IPS DF 6.9 (cell line): ENCODE measurements at regions not wholly inside any gene's neighbourhood (a gene's known extent, or its start where the extent isn't known, plus 50 kb on each side); places are given as distances from the start of the nearest gene placed in this dataset.

ENCODE experiments used
- DNase-seq: peaks from one replicate; pipeline ENCODE4 v3.0.0-alpha.2; 2013; ENCODE audit warnings: low read depth, low spot score
- H3K27ac ChIP-seq: one replicate; pipeline ENCODE4 v1.5.1; 2013; ENCODE audit warnings: low read length, control low read depth
- H3K27me3 ChIP-seq: 2 replicates; pipeline ENCODE4 v1.6.1; 2013; ENCODE audit warnings: mild to moderate bottlenecking, low read length; ENCODE audit not compliant: control insufficient read depth, insufficient read depth
- H3K36me3 ChIP-seq: 2 replicates; pipeline ENCODE4 v1.6.1; 2013; ENCODE audit warnings: low read length; ENCODE audit not compliant: control insufficient read depth, insufficient read depth
- H3K4me1 ChIP-seq: 2 replicates; pipeline ENCODE4 v1.6.1; 2013; ENCODE audit warnings: low read length; ENCODE audit not compliant: control insufficient read depth, insufficient read depth
- H3K4me3 ChIP-seq: 2 replicates; pipeline ENCODE4 v1.5.1; 2013; ENCODE audit warnings: mild to moderate bottlenecking, low read length
- H3K9me3 ChIP-seq: 2 replicates; pipeline ENCODE4 v1.6.1; 2013; ENCODE audit warnings: low read length, inconsistent platforms; ENCODE audit not compliant: control insufficient read depth, insufficient read depth
- WGBS: extraction: QIAGEN DNeasy Blood & Tissue Kit; methylation state at CpG from one replicate; pipeline ENCODE4 v1.1.7; 2013; ENCODE audit warnings: mixed read lengths, missing lambda C conversion rate; ENCODE audit not compliant: insufficient read length, insufficient coverage; 5-methylcytosine and 5-hydroxymethylcytosine counted together

GRCh38 chr1:90839323-90839722, 122.2 kb upstream of the BARHL2 start:
- no peak overlapping the region for H3K27ac ChIP-seq
- no CpG with 5 or more reads among the region's 5 CpGs for WGBS
- H3K27me3 ChIP-seq = peaks cover 67% of the 10 kb centered on the region
- no peaks in the 10 kb centered on the region for H3K36me3 ChIP-seq
- H3K4me3 ChIP-seq = no peak overlapping the region
- H3K9me3 ChIP-seq = no peaks in the 10 kb centered on the region
- peaks cover 12% of the 10 kb centered on the region; the same call in 1 of the 2 replicates for H3K4me1 ChIP-seq
- no peak for DNase-seq

DNA sequence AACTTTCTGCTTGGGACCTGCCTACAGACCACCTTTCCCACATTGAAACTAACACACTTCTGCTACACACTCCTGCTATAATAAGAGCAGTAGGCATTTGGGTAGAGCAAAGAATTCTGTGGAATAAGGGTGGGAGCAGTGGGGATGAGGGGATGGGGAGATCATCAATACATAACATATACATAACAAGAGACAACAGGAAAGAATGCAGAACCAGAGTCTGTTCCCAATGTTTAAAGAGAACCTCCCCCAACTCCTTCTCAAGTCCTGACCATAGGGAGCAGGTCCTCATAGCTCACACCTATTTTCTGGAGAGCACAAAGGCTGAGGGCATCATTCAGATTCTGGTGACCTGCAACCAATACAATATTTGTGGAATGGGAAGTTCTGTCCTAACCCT, 121.6 kb upstream of the BARHL2 start:
- Histone ChIP-seq H3K9me3 (no peaks in the 10 kb centered on the region), H3K4me3 (no peak overlapping the region), H3K36me3 (no peaks in the 10 kb centered on the region), H3K27ac (no peak overlapping the region), H3K27me3 (peaks cover 73% of the 10 kb centered on the region), H3K4me1 (peaks cover 12% of the 10 kb centered on the region; the same call in 1 of the 2 replicates)
- no peak for DNase-seq

DNA sequence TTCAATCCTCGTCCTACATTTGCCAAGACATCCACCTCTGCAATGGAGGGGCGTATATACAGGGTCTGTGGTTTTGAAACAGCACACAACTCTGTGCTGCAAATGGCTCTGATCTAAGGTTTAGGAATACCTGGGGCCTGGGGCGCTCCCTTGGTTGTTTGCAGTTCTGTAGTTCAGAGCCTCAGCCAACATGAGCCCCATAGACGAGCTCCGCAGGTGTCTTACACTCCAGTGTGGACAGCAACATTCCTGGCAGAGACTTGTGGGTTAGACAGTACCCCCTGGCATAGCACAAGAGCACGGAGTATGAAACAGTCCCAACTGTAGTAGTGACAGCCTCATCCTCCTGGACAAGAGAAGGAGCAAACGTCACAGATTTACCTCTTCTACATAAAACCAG, 120.3 kb upstream of the BARHL2 start:
- Histone ChIP-seq H3K36me3 (no peaks in the 10 kb centered on the region), H3K4me1 (peaks cover 12% of the 10 kb centered on the region; the same call in 1 of the 2 replicates), H3K27ac (no peak overlapping the region), H3K4me3 (no peak overlapping the region), H3K27me3 (peaks cover 74% of the 10 kb centered on the region), H3K9me3 (no peaks in the 10 kb centered on the region)
- WGBS = no CpG with 5 or more reads among the region's 7 CpGs
- no peak for DNase-seq

DNA sequence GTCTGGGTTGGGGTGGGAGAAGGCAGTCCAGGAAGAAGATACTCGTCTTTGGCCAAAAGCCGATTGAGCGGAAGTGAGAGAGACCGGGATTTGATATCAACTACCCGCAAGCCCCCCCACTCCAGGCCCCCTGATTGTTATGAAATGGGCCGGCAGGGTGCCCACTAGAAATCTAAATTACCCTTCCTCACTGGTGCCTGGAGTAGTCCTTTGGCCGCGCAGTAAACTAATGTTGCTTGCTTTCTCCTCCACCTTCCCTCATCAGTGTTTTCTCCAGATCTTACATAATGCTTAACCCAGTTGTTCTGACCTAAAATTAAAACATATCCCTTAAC, 119.2 kb upstream of the BARHL2 start:
- WGBS = no CpG with 5 or more reads among the region's 8 CpGs
- Histone ChIP-seq H3K27ac (no peak overlapping the region), H3K36me3 (no peaks in the 10 kb centered on the region), H3K4me3 (peak overlapping the region; percentile 24; the same call in 1 of the 2 replicates), H3K27me3 (peaks cover 73% of the 10 kb centered on the region), H3K9me3 (no peaks in the 10 kb centered on the region), H3K4me1 (peaks cover 11% of the 10 kb centered on the region; the same call in 1 of the 2 replicates)
- no peak for DNase-seq

GRCh38 chr1:90835661-90836344, 118.7 kb upstream of the BARHL2 start:
- peaks cover 68% of the 10 kb centered on the region for H3K27me3 ChIP-seq

GRCh38 chr1:90834886-90835660, 118.0 kb upstream of the BARHL2 start:
- peaks cover 61% of the 10 kb centered on the region for H3K27me3 ChIP-seq
- no peak overlapping the region; the same call in 1 of the 2 replicates for H3K4me3 ChIP-seq
- DNase-seq = no peak
- H3K36me3 ChIP-seq = no peaks in the 10 kb centered on the region
- WGBS = no CpG with 5 or more reads among the region's 40 CpGs
- no peak overlapping the region for H3K27ac ChIP-seq
- H3K9me3 ChIP-seq = no peaks in the 10 kb centered on the region
- peaks cover 11% of the 10 kb centered on the region; the same call in 1 of the 2 replicates for H3K4me1 ChIP-seq

More at GRCh38 chr1:90835661-90836344, 118.7 kb upstream of the BARHL2 start:
- no peak for DNase-seq
- WGBS = no CpG with 5 or more reads among the region's 59 CpGs
- Histone ChIP-seq H3K4me1 (peaks cover 11% of the 10 kb centered on the region; the same call in 1 of the 2 replicates), H3K4me3 (peak overlapping the region; percentile 24; the same call in 1 of the 2 replicates), H3K36me3 (no peaks in the 10 kb centered on the region), H3K27ac (no peak overlapping the region), H3K9me3 (no peaks in the 10 kb centered on the region)

DNA sequence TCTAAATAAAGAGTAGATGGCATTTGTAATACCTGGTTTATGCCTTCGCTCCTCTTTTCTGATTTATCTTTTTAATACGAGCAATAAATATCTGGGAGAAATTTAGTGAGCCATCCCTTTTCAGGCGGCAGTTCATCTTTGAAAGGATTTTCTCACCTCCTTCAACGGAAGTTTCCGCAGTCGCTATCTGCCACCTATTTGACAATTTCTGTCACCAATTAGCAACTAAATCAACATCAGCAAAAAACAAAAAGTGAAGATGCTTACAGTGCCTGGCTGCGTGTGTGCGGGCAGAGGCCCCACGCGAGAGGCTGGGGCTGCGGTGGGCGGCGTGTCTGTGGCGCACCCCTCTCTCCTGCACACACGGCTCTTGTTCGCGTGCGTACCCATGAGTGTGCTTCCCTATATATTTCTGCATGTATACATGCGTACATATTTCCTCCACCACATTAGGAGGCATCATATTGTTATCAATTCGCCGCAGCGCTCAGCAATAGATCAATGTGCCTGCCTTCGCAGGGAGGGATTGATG, 117.3 kb upstream of the BARHL2 start:
- Histone ChIP-seq H3K27ac (no peak overlapping the region), H3K4me3 (no peak overlapping the region), H3K4me1 (peaks cover 11% of the 10 kb centered on the region; the same call in 1 of the 2 replicates), H3K9me3 (no peaks in the 10 kb centered on the region), H3K36me3 (no peaks in the 10 kb centered on the region), H3K27me3 (peaks cover 55% of the 10 kb centered on the region)
- no peak for DNase-seq
- no CpG with 5 or more reads among the region's 23 CpGs for WGBS

GRCh38 chr1:90833466-90834110, 116.5 kb upstream of the BARHL2 start:
- Histone ChIP-seq H3K36me3 (no peaks in the 10 kb centered on the region), H3K27ac (no peak overlapping the region), H3K9me3 (no peaks in the 10 kb centered on the region), H3K27me3 (peaks cover 51% of the 10 kb centered on the region), H3K4me3 (no peak overlapping the region), H3K4me1 (peaks cover 8% of the 10 kb centered on the region; the same call in 1 of the 2 replicates)
- DNase-seq = no peak
- no CpG with 5 or more reads among the region's 6 CpGs for WGBS

DNA sequence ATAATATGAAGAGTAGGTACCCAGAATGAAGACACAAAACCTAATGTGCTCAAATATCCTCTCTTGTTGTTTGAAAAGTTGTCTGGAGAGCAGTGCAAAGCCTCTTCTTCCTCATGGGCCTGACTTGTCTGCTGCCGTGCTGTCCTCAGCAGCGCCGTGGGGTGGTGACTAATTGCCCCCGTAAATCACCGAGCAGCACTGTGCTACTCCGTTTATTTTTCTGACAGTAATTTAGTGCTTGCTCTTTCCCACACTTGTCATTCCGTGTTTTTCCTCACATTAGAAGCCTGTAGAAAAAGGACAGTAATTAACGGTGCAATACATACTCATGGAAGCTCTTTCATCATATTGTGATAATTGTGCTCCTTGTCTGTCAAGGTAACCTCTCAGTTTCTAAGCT, 114.8 kb upstream of the BARHL2 start:
- Histone ChIP-seq H3K27me3 (peaks cover 42% of the 10 kb centered on the region), H3K9me3 (no peaks in the 10 kb centered on the region), H3K4me3 (no peak overlapping the region), H3K27ac (no peak overlapping the region), H3K36me3 (no peaks in the 10 kb centered on the region), H3K4me1 (peaks cover 8% of the 10 kb centered on the region; the same call in 1 of the 2 replicates)
- no CpG with 5 or more reads among the region's 8 CpGs for WGBS
- no peak for DNase-seq

DNA sequence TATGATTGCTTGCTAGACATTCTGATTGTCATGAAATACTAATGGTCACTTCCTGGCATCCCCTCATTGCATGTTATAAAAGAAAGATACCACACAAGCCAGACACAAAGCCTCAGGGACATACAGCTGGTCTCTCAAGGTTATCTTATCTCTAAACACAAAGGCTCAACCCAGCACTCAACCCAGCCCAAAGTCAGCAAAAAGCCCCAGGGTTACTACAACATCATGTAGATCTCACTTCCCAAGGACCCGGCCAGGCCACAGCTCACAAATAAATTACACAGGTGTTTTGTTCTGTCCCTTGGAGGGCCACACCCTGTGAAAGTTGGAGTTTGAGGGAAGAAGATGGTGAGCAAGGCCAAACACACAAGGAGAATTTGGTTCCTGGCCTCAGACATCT, 109.7 kb upstream of the BARHL2 start:
- Histone ChIP-seq H3K27ac (no peak overlapping the region), H3K4me1 (no peaks in the 10 kb centered on the region), H3K4me3 (no peak overlapping the region), H3K27me3 (peaks cover under 1% of the 10 kb centered on the region; the same call in 1 of the 2 replicates), H3K9me3 (no peaks in the 10 kb centered on the region), H3K36me3 (no peaks in the 10 kb centered on the region)
- no CpG with 5 or more reads among the region's 1 CpG for WGBS
- no peak for DNase-seq
